HFFc6 (cell line): ENCODE measurements at regions not wholly inside any gene's neighbourhood (a gene's known extent, or its start where the extent isn't known, plus 50 kb on each side); places are given as distances from the start of the nearest gene placed in this dataset.

ENCODE experiments used
- DNase-seq: peaks from one replicate; pipeline ENCODE4 v3.0.0-alpha.2; 2018
- H3K27ac Mint-ChIP-seq: 2 replicates; pipeline ENCODE4 v1.8.0; 2020; ENCODE audit warnings: mild to moderate bottlenecking, mixed read lengths
- H3K27me3 Mint-ChIP-seq: 2 replicates; pipeline ENCODE4 v1.8.0; 2021; ENCODE audit warnings: mild to moderate bottlenecking, moderate library complexity, mixed read lengths; ENCODE audit not compliant: insufficient read depth
- H3K36me3 Mint-ChIP-seq: 2 replicates; pipeline ENCODE4 v1.8.0; 2021; ENCODE audit warnings: low read depth, mixed read lengths
- H3K4me1 Mint-ChIP-seq: 2 replicates; pipeline ENCODE4 v1.8.0; 2020; ENCODE audit warnings: low read depth, mixed read lengths
- H3K4me3 Mint-ChIP-seq: 2 replicates; pipeline ENCODE4 v1.8.0; 2020; ENCODE audit warnings: mild to moderate bottlenecking, moderate library complexity, mixed read lengths
- H3K9me3 Mint-ChIP-seq: 2 replicates; pipeline ENCODE4 v1.8.0; 2020; ENCODE audit warnings: mild to moderate bottlenecking, mixed read lengths
- CTCF ChIP-seq: fragments of 200-600 bp; sonication (generic); IDR thresholded peaks from 2 replicates; pipeline ENCODE4 v1.5.0; 2021; ENCODE audit warnings: antibody characterized with exemption, mild to moderate bottlenecking

- no peaks in the 10 kb centered on the region for H3K9me3 Mint-ChIP-seq
- H3K27me3 Mint-ChIP-seq = peaks cover 19% of the 10 kb centered on the region
- DNase-seq = no peak
- H3K36me3 Mint-ChIP-seq = no peaks in the 10 kb centered on the region
- peaks cover 19% of the 10 kb centered on the region for H3K4me1 Mint-ChIP-seq
- H3K4me3 Mint-ChIP-seq = no peak overlapping the region
- H3K27ac Mint-ChIP-seq = no peak overlapping the region
- no peak for TF ChIP-seq CTCF
Measured at GRCh38 chr20:24792641-24793495, 156.2 kb upstream of the CST7 start.

- H3K27ac Mint-ChIP-seq = no peak overlapping the region; the same call in 1 of the 2 replicates
Measured at GRCh38 chr20:24795436-24795835, 153.6 kb upstream of the CST7 start.

GRCh38 chr20:24796236-24796635 is 152.8 kb upstream of the CST7 start:
- Mint-ChIP-seq H3K9me3 (no peaks in the 10 kb centered on the region), H3K36me3 (no peaks in the 10 kb centered on the region), H3K27me3 (peaks cover 24% of the 10 kb centered on the region), H3K27ac (no peak overlapping the region), H3K4me3 (no peak overlapping the region), H3K4me1 (peaks cover 35% of the 10 kb centered on the region)
- no peak for TF ChIP-seq CTCF
- no peak for DNase-seq

More at GRCh38 chr20:24795436-24795835, 153.6 kb upstream of the CST7 start:
- no peak overlapping the region for H3K4me3 Mint-ChIP-seq
- no peak for DNase-seq
- no peaks in the 10 kb centered on the region for H3K36me3 Mint-ChIP-seq
- no peak for TF ChIP-seq CTCF
- H3K9me3 Mint-ChIP-seq = no peaks in the 10 kb centered on the region
- H3K27me3 Mint-ChIP-seq = peaks cover 21% of the 10 kb centered on the region
- peaks cover 35% of the 10 kb centered on the region for H3K4me1 Mint-ChIP-seq

- Mint-ChIP-seq H3K4me1 (peaks cover 35% of the 10 kb centered on the region), H3K27ac (no peak overlapping the region), H3K4me3 (no peak overlapping the region), H3K9me3 (no peaks in the 10 kb centered on the region), H3K36me3 (no peaks in the 10 kb centered on the region), H3K27me3 (peaks cover 22% of the 10 kb centered on the region)
- DNase-seq = no peak
- no peak for TF ChIP-seq CTCF
Measured at GRCh38 chr20:24797113-24797512, 152.0 kb upstream of the CST7 start.

- no peak overlapping the region for H3K27ac Mint-ChIP-seq
- peaks cover 21% of the 10 kb centered on the region for H3K27me3 Mint-ChIP-seq
- DNase-seq = no peak
- peaks cover 35% of the 10 kb centered on the region for H3K4me1 Mint-ChIP-seq
- H3K4me3 Mint-ChIP-seq = no peak overlapping the region
- H3K9me3 Mint-ChIP-seq = no peaks in the 10 kb centered on the region
- no peak for TF ChIP-seq CTCF
- no peaks in the 10 kb centered on the region for H3K36me3 Mint-ChIP-seq
Measured at GRCh38 chr20:24797745-24798655, 151.1 kb upstream of the CST7 start.
